NAMALWA (cell line): ENCODE measurements at regions not wholly inside any gene's neighbourhood (a gene's known extent, or its start where the extent isn't known, plus 50 kb on each side); places are given as distances from the start of the nearest gene placed in this dataset.

ENCODE experiments used
- DNase-seq: peaks from one replicate; pipeline ENCODE4 v3.0.0-alpha.2; 2015; ENCODE audit warnings: low spot score

DNA sequence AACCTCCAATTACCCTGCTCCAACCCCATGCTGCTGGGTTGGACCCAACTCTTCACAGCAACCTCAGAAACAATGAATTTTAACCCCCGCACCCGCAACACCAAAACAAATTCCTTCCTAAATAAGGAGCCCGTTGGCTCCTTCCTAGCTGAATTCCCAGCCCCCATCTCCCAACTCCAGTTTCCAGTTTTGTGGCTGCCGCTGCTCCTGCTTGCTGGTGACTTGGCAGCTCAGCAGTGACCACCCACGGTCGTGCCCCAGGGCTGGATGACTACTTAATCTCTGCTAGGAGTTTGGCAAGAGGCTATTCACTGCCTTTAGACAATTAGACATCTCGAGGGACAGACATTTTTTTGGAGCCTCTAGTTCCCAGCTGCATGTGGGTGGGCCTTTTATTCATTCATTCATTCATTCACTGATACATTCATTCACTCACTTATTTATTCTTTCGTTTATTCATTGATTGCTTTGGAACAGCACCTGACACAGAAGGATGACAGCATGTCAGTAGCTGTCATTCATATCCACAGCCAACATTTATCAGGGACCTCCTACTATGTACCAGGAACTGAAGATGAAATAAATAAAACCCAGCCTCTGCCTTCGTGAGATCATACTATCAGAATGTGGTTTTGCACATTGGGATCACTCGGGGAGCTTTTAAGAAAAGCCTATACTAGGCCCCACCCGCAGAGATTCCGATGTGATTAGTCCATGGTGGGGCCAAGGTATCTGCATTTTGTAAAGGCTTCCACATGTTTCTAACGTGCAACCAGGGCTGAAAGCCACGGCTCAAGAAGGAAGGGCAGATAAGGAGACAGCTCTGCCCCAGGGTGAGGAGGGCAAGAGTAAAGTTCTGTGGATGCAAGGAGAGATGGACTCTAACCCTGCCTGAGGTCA is 256.5 kb downstream of the SHQ1 start:
- DNase-seq, result no peak

DNA sequence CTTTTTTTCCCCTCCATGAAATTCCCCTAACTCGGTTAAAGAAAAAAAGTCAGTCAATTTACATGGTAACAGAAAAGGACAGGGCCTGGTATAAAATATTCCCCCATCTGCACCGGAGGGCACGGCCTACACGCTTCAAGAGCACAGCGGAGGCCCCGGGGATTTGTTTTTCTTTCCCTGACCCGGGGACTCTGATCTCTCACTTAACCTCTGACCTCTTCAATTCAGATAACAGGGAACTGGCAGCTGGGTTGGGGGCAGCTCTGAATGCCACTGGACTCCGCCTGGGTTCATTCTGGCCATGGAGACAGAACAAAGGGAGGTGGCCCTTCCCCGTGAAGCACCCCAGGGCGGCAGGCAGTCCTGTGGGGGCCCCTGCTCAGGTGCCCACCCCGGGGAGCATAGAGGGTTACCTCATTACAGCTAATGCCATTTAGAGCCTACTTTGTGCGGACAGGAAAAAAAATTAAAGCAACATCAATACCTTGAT is 257.5 kb downstream of the SHQ1 start:
- no peak for DNase-seq

DNA sequence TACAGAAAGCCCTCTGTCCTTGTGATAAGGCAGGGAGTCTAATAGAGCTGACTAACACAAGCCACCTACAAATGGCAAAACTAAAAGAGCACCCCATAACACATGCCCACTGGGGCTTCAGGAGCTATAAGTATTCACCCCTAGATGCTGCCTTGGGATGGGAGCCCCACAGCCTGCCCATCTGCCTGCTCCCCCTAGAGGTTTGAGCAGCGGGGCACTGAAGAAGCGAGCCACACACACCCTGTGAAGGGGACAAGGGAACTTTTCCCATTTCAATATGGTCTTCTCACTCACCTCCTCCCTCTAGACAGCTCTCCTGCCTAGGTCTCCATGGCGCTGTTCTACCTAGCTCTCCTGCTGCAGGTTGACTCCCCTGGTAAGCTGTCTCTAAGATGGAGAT is 261.0 kb downstream of the SHQ1 start:
- DNase-seq, result no peak

DNA sequence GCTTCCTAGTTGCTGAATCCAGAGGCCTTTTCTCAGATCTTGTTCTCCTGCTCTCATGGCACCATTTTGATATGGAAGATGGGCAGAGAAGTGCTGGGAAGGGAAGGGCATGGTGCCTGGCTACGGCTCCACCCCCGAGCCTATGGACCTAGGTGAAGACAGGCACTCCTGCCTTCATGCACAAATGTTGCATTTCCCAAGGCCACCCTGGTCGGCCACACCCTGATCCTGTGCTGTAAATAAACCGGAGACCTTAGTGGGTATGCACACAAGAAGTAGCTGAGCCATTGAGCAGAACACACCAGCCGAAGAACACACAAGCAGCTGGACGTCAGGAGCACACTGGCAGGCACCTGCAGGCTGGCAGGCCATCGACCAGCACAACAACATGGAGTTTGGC is 261.6 kb downstream of the SHQ1 start:
- DNase-seq, result no peak

DNA sequence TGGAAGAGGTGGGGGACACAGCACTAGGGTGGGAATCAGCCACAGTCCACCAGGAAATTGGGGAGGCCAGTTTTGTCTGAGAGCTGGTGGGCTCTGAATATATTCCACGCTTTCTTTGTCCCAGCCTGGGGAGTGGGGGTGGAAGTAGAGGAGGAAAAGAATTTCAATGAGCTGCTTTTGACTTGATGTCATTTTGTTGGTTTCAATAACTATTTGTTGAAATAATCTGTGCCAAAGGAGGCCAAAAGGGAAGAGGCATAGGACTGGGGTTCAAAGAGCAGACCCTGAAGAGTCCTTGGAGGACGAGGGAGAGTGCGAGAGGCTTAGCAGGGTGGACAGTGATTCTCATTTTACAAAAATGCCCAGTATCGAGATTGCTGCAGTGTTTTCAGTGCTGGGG is 262.3 kb downstream of the SHQ1 start:
- DNase-seq, result no peak

DNA sequence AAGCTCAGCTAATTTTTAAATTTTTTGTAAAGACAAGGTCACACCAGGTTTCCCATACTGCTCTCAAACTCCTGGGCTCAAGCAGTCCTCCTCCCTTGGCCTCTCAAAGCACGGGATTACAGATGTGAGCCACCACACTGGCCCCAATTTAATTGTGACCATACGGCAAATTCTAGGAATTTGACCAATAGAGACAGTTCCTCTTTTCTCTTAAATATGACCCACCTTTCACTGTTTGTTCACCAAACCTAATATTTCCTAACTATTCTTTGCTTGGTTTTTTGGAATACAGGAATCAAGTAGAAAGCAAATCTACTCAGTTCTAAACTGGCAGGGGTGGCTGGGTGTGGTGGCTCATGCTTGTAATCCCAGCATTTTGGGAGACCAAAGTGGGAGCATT is 264.0 kb downstream of the SHQ1 start:
- DNase-seq, result no peak

DNA sequence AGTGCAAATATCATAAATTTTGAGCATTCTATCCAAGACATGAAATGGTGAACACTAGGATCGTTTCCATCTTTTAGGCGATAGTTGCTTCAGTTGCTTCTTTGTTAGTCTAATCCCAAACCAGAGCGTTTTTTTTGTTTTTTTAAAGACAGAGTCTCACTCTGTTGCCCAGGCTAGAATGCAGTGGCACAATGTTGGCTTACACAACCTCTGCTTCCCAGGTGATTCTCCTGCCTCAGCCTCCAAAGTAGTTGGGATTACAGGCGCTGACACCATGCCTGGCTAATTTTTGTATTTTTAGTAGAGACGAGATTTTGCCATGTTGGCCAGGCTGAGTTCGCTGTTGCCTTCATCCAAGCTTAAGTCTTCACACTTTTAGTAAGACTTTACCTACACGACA is 265.3 kb downstream of the SHQ1 start:
- no peak for DNase-seq

DNA sequence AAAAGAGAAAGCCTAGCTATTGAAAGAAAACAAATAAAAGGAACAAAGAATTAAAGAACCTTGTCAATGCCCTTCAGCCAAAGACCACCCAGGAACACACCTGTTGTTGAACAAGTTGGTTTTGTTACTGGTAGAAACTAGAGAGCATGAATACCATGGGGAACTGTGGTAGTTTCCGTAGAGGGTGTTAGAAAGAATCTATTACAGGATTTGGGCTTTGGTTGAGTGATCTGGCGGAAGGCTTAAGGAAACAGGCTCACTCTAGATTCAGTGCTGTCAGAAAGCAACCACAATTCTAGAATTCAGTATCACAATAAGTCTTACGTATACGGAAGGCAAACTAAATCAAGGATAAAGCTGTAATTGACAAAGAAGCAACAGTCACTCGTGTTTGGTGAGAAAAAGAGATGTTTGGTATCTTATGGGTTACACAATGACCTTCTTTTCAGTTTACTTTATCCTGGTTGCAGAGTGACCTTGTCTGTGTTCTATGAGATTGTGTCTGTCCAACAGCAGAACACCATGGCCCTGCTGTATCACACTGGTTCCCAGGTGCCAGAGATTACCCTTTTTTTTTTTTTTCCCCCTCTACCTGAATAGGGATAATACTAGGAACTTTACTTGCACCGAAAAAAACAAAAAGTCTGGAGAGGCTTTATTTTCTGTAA is 265.9 kb downstream of the SHQ1 start:
- peak; percentile 1 for DNase-seq

DNA sequence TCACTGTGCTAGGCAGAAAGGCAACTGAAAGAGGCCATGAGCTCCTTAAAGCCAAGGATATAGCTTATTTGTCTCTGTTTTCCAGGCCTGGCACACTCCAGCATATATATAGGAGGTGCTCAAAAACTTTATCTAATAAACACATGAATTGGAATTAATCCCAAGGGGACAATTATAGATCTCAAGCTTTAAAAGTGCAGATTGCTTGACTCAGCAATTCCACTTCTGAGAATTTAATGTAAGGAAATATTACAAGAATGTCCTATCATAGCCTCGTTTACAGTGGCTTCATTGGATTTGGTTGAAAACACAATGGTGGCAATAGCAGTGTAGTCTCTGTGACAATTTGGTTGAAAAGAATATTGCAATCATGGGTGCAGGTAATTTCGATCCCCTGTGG is 267.3 kb downstream of the SHQ1 start:
- DNase-seq, result no peak

DNA sequence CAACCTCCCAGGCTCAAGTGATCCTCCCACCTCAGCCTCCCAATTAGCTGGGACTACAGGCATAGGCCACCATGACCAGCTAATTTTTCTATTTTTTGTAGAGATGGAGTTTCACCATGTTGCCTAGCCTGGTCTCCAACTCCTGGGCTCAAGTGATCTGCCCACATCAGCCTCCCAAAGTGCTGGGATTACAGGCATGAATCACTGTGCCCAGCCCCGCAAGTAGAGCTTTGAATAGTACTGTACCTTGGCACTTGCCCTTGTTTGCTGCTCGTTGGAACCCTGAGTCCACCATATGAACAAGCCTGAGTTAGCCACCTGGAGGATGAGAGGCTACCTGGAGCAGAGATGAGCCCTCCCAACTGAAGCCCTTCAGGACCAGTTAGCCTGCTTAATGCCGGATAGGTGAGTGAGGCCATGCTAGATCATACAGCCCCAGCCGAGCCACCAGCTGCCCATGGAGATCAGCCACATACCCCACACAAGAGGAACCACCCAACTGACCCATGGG is 267.9 kb downstream of the SHQ1 start:
- DNase-seq, result no peak

DNA sequence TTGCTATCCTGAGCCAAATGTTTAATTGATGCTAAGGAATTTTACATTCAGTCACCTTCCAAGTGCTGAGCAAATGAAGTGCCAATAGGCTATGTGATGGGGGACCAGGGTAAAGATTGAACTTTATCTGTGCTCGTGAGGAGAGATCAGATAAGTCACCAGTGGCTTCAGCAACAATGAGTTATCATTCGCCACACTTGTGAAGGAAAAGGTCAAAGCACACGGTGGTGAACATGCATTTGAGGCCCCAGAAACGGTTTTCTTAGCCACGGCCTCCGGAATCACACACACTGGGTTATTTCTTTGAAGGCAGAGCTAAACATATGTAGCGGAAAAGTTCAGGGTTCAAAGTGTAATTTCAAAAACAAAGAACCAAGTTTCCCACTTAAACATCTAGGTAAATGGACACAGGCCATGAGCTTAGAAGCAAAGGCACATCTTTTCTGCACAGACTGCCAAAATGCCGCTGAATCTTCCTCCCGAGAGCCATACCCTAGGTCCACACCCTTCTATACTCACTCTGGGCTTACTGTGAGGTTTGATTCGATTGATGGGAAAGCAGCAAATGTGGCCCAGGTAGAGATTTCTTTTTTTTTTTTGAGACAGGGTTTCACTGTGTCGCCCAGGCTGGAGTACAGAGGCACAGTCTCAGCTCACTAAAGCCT is 268.5 kb downstream of the SHQ1 start:
- DNase-seq, result no peak

DNA sequence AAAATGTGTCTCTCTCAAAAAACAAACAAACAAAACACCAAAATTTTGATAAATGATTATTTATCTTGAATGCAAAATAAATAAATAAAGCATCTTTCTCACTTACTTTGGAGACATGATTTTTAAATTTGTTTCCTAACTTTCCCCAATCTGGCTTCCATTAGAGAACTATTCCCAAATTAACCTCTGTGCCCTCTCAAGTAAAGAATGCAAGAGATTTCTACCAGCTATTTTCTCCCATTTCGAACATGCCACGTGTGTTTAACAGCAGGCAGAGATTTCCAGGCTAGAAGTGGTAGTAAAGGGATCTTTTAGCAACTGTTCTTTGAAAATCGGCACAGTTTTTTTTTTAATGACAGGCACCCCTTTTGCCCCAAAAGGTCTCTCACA is 269.1 kb downstream of the SHQ1 start:
- DNase-seq, result no peak

DNA sequence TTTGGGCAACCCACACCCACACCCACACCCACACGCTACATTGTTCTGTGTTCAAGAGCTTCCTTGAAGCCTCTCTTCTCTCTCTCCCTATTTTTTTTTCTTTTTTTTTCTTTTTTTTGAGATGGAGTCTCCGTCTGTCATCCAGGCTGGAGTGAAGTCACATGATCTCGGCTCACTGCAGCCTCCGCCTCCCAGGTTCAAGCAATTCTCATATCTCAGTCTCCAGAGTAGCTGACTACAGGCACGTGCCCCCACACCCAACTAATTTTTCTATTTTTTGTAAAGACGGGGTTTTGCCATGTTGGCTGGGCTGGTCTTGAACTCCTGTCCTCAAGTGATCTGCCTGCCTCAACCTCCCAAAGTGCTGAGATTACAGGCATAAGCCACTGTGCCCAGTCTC is 271.1 kb downstream of the SHQ1 start:
- no peak for DNase-seq

DNA sequence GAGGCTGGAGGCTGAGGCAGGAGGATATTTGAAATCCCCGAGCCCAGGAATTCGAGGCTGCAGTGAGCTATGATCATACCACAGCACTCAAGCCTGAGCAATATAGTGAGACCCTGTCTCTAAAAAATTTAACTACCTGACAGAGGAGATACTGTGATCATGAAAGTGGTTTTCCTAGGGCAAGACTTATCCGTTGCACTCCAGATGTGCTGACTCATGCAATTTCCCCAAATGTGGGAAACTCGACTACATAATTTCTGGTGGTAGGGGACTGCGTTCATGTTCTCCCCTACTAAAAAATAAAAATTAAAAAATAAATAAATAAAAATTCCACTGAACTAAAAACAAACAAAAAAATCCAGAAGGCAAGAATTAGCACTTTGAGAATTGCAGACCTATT is 271.7 kb downstream of the SHQ1 start:
- DNase-seq, result no peak

DNA sequence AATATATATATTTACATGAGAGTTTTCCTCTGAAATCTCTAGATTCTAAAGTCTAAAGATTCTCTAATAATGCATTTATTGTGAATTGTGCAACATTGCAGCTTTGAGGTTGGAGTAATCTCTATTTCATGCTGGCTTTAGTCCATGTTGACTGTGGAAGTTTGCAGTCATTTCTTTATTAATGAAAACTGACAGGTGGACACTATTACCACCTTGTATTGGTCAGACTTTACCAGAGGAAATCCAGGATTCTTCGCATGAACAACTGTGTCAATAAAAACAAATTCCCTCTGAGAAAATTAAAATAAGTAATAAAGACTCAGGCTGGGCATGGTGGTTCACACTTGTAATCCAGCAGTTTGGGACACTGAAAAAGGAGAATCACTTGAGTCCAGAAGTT is 274.1 kb downstream of the SHQ1 start:
- no peak for DNase-seq

DNA sequence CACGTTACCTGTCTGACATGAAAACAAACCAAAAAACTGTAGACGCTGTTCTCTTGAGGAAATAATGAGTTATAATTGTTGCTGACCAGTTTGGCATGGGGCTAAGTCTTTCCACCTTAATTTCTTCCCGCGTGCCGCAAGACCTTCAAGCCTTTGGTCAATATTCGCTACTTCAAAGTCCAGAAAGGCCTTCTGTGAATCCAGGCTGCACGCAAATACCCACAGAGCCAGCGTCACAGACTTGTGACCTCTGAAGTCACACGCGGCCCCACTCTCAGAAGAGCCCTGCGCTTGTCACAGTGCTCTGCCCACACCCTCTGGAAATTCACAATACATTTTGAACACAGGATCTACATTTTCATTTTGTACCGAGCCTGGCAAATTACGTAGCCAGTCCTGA is 275.2 kb downstream of the SHQ1 start:
- no peak for DNase-seq

DNA sequence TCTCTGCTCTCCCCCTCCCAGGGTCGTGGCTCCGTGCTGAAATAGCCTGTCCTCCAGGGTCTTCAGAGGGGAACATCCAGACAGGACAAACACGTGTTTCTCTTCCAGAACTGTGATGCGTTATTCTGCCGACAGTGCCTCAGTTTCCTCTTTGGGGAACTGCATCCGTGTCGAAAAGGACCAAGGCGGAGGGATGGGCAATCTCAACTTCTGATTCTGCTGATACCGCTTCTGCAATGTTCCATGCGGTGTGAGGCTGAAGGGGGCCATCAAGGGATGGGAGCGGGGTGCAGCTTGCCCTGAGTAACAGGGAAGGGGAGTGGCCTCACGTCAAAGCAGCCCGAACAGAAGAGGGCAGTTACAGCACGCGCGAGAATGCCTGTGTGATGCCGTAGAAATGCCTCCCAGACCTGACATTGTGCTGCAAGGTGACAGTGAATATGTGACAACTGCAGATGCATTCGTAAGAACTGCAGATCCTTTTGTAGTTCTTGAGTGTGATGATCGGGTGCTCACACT is 275.7 kb downstream of the SHQ1 start:
- no peak for DNase-seq

DNA sequence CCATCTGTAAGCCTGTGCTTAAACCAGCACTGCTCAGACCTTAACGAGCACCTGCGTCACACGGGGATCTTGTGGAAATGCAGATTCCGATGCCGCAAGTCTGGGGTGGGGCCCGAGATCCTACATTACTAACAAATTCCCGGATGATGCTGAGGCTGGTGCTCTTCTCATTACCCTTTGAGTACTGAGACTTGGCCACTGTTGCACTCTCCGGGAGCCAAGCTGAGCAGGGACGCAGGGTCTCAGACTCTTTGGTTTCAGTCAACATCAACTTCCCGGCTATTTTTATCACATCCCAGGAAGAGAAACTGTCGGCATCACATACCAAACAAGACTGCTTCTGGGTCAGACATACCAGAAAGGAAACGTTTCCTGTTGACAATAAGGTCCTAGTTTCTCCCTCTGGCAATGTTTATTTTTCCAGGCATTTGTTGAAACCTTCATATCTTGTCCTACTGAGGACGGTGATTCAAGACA is 276.6 kb downstream of the SHQ1 start:
- no peak for DNase-seq

DNA sequence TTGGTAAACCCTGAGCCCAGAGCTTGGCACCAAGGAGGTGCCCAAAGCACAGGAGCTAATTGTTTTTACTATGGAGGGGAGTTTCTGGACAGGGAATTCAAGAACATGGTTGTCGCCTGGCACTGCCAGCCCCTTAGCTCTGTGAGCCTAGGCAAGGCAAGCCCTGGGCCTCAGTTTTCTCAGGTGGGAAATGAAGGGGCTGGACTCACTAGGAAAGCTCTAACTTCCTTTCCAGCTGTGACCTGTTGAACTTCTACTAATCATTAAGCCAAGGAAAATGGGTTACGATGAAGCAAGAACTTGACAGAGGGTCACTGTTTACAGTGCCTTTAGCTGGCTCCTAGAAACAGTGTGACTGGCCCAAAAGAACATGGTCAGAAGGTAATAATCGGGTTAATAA is 277.2 kb downstream of the SHQ1 start:
- no peak for DNase-seq

DNA sequence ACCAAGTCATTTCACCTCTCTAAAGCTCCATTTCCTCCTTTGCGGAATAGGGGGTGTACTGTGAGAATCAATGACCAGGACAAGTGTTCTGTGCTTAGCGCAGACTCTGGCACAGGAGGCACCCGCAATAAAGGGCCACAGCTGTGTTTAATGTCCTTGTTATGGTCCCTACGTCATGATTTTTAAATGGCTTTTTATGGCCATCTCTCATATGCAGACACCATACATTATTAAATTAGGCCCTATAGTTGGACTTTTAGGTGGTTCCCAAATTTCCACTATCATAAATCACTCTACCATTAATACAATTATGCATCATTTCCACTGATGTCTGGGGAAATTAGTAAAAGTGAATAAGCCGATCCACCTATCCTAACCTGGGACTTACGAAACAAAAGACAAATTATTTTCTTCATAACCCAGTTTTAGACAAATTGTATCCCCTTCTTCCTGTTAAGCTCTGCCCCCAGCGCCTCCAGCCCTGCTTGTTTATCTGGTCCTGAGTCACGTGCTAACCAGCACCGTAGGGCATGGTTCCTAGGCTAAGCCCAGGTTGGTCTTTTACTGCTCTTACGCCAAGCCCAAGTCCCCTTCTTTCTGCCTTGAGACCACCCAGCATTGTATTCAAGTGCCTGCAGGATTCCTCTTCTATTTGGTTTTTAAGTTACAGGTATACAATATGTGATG is 278.3 kb downstream of the SHQ1 start:
- no peak for DNase-seq

DNA sequence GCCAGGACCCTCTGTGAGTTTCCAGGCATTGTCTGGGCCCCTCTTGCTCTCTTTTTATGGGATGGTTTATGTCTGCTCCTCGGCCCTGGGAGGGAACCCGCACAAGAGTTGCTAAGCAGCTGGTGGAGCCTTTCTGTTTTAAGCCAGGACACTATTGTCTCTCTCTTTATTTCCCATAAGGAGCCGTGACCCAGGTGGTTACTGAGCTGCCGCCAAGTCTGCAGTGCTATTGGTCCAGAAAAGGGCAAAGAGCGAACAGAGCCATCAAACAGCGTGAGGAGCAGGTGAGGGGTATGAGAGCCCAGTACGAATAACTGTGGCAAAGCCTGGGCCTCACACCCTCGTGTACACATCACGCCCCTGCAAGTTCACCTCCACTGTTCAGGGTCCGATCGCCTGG is 280.2 kb downstream of the SHQ1 start:
- no peak for DNase-seq

DNA sequence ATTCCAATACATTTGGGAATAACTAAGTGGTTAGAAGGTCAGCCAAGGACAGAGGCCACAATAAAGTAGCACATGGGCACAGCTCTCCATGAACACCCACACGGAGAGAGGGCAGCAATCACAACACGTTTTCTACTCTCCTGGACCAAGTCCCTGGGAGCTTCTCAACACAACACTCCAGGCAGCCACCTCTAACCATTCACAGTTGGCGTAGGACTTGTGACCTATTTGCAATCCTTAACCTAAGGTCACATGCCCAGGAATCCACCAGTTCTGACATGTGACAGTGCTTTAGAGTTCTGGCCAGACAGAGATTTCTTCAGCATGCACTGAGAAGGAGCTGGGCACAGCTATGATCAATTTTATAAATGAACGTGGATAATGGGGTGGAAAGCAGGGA is 280.8 kb downstream of the SHQ1 start:
- DNase-seq, result no peak
